Omental fat pad (tissue), 3 donors: ENCODE measurements at regions not wholly inside any gene's neighbourhood (a gene's known extent, or its start where the extent isn't known, plus 50 kb on each side); places are given as distances from the start of the nearest gene placed in this dataset.
"Not testable (repeated sequence)": the region's sequence is repeated elsewhere in the genome, so short reads cannot be mapped to it uniquely, and the experiment has no call there.

Source experiments
- ATAC-seq: fragments of 150-250 bp; one replicate; pipeline ENCODE4 v1.9.1; 2016; ENCODE audit warnings: mild to moderate bottlenecking, moderate library complexity; ENCODE audit not compliant: low FRiP score
- DNase-seq: peaks from one replicate; pipeline ENCODE4 v3.0.0-alpha.2; 2019; ENCODE audit warnings: low spot score
- CTCF ChIP-seq, 3 donors: fragments of 450-650 bp; IDR thresholded peaks; one replicate each; pipeline ENCODE4 v1.5.1; 2016 to 2017; ENCODE audit warnings: antibody characterized with exemption in 3 of 3, mild to moderate bottlenecking in 3 of 3, moderate library complexity in 2 of 3

- ATAC-seq (peak; percentile 93), DNase-seq (no peak)
- no peak for TF ChIP-seq CTCF (IDR thresholded peaks at IDR 0.05)
Measured at GRCh38 chr6:137933696-137934095, 66.6 kb downstream of the TNFAIP3 start.

- DNase-seq = no peak
- TF ChIP-seq CTCF (IDR thresholded peaks at IDR 0.05) = no peak
- no peak for ATAC-seq
Measured at GRCh38 chr6:137936798-137937197, 69.7 kb downstream of the TNFAIP3 start.

- DNase-seq (no peak), ATAC-seq (no peak)
- TF ChIP-seq CTCF (IDR thresholded peaks at IDR 0.05) = no peak
Measured at GRCh38 chr6:137937834-137938233, 70.8 kb downstream of the TNFAIP3 start.

- no peak for DNase-seq
- TF ChIP-seq CTCF (IDR thresholded peaks at IDR 0.05) = no peak
- no peak for ATAC-seq
Measured at GRCh38 chr6:137938770-137939379, 71.8 kb downstream of the TNFAIP3 start.

GRCh38 chr6:137941995-137942394 lies 74.9 kb downstream of the TNFAIP3 start:
- no peak for TF ChIP-seq CTCF (IDR thresholded peaks at IDR 0.05)
- ATAC-seq (no peak), DNase-seq (no peak)

GRCh38 chr6:137942736-137943135 lies 75.7 kb downstream of the TNFAIP3 start:
- ATAC-seq (no peak), DNase-seq (no peak)
- no peak for TF ChIP-seq CTCF (IDR thresholded peaks at IDR 0.05)

GRCh38 chr6:137944381-137944780 lies 77.3 kb downstream of the TNFAIP3 start:
- not testable (repeated sequence) for DNase-seq
- ATAC-seq = peak; percentile 57
